Colonic mucosa (tissue), 4 donors: ENCODE measurements at regions not wholly inside any gene's neighbourhood (a gene's known extent, or its start where the extent isn't known, plus 50 kb on each side); places are given as distances from the start of the nearest gene placed in this dataset.

ENCODE experiments used
- DNase-seq: peaks from one replicate; pipeline ENCODE4 v3.0.0-alpha.2; 2020
- H3K27ac ChIP-seq: fragments of 200-600 bp; one replicate; pipeline ENCODE4 v1.8.0; 2021
- H3K27me3 ChIP-seq: fragments of 200-600 bp; one replicate; pipeline ENCODE4 v1.8.0; 2021
- H3K36me3 ChIP-seq: fragments of 200-600 bp; one replicate; pipeline ENCODE4 v1.8.0; 2021
- H3K4me1 ChIP-seq: fragments of 200-600 bp; one replicate; pipeline ENCODE4 v1.8.0; 2021; ENCODE audit warnings: mild to moderate bottlenecking
- H3K4me3 ChIP-seq: fragments of 200-600 bp; one replicate; pipeline ENCODE4 v1.8.0; 2021
- H3K9ac ChIP-seq, 2 donors: one replicate each; pipeline ENCODE4 v1.7.0; 2013; ENCODE audit warnings: control low read depth in 2 of 2, low read depth in 2 of 2, low read length in 2 of 2
- H3K9me3 ChIP-seq: fragments of 200-600 bp; one replicate; pipeline ENCODE4 v1.8.0; 2021
- CTCF ChIP-seq: fragments of 200-600 bp; IDR thresholded peaks from one replicate; pipeline ENCODE4 v1.8.0; 2022; ENCODE audit warnings: antibody characterized with exemption, mild to moderate bottlenecking
- intact Hi-C: fragments of 100-400 bp; cut with DNase I; formaldehyde crosslinking; loops from one replicate; pipeline ENCODE4 v1.14.1; 2022
- donor health status: healthy.
- donor health status: DM: no; HTN: no; CAD: no.
- donor health status: DM: no; HTN: no; CAD: no.

GRCh38 chr18:78871618-78872017, 108.0 kb upstream of the SALL3 start:
- H3K36me3 ChIP-seq: no peaks in the 10 kb centered on the region
- H3K27me3 ChIP-seq: no peaks in the 10 kb centered on the region
- H3K9ac ChIP-seq: no peak overlapping the region
- no peak for DNase-seq
- H3K27ac ChIP-seq: no peak overlapping the region
- intact Hi-C loops: loop anchor here (10.0 kb wide), 1 partner anchor 383 kb away; no protein-coding TSS in a partner anchor
- TF ChIP-seq CTCF: no peak
- no peaks in the 10 kb centered on the region for H3K4me1 ChIP-seq
- H3K4me3 ChIP-seq: no peak overlapping the region
- no peaks in the 10 kb centered on the region for H3K9me3 ChIP-seq

- Histone ChIP-seq H3K4me3 (no peak overlapping the region), H3K4me1 (no peaks in the 10 kb centered on the region), H3K27ac (no peak overlapping the region), H3K9ac (no peak overlapping the region), H3K36me3 (no peaks in the 10 kb centered on the region), H3K9me3 (no peaks in the 10 kb centered on the region), H3K27me3 (no peaks in the 10 kb centered on the region)
- no peak for DNase-seq
- intact Hi-C loops: loop anchor here (10.0 kb wide), 1 partner anchor 381 kb away; no protein-coding TSS in a partner anchor
- no peak for TF ChIP-seq CTCF
Observed at GRCh38 chr18:78873926-78874500, 105.6 kb upstream of the SALL3 start.

GRCh38 chr18:78875016-78875777, 104.4 kb upstream of the SALL3 start:
- Histone ChIP-seq H3K27me3 (no peaks in the 10 kb centered on the region), H3K36me3 (no peaks in the 10 kb centered on the region), H3K9me3 (no peaks in the 10 kb centered on the region), H3K4me1 (no peaks in the 10 kb centered on the region), H3K4me3 (no peak overlapping the region), H3K27ac (no peak overlapping the region), H3K9ac (no peak overlapping the region)
- intact Hi-C loops: loop anchor here (5.0 to 10.0 kb wide), 2 partner anchors 218 to 380 kb away; no protein-coding TSS in a partner anchor
- DNase-seq: peak; percentile 42
- TF ChIP-seq CTCF: peak; percentile 35

GRCh38 chr18:78875778-78876650, 103.6 kb upstream of the SALL3 start:
- no peaks in the 10 kb centered on the region for H3K4me1 ChIP-seq
- H3K9ac ChIP-seq: no peak overlapping the region
- no peaks in the 10 kb centered on the region for H3K9me3 ChIP-seq
- no peaks in the 10 kb centered on the region for H3K27me3 ChIP-seq
- no peak for TF ChIP-seq CTCF
- H3K27ac ChIP-seq: no peak overlapping the region
- H3K36me3 ChIP-seq: no peaks in the 10 kb centered on the region
- no peak overlapping the region for H3K4me3 ChIP-seq
- no peak for DNase-seq
- intact Hi-C loops: loop anchor here (5.0 to 10.0 kb wide), 2 partner anchors 219 to 379 kb away; no protein-coding TSS in a partner anchor

GRCh38 chr18:78876868-78877267, 102.8 kb upstream of the SALL3 start:
- DNase-seq: no peak
- no peaks in the 10 kb centered on the region for H3K9me3 ChIP-seq
- TF ChIP-seq CTCF: no peak
- H3K4me1 ChIP-seq: no peaks in the 10 kb centered on the region
- H3K27ac ChIP-seq: no peak overlapping the region
- no peaks in the 10 kb centered on the region for H3K27me3 ChIP-seq
- H3K36me3 ChIP-seq: no peaks in the 10 kb centered on the region
- intact Hi-C loops: loop anchor here (5.0 to 10.0 kb wide), 2 partner anchors 220 to 378 kb away; no protein-coding TSS in a partner anchor
- no peak overlapping the region for H3K4me3 ChIP-seq
- no peak overlapping the region for H3K9ac ChIP-seq
